Sigmoid colon (tissue), 6 donors: ENCODE measurements at regions not wholly inside any gene's neighbourhood (a gene's known extent, or its start where the extent isn't known, plus 50 kb on each side); places are given as distances from the start of the nearest gene placed in this dataset.

Experiments used
- DNase-seq: peaks from one replicate; pipeline ENCODE4 v3.0.0-alpha.2; 2019
- H3K27ac ChIP-seq, 4 donors: fragments of 200-600 bp; sonication (generic); one replicate each; pipeline ENCODE4 v1.5.1; 2016 to 2019; ENCODE audit warnings: mild to moderate bottlenecking in 1 of 4
- H3K27me3 ChIP-seq, 3 donors: fragments of 200-600 bp; sonication (generic); one replicate each; pipeline ENCODE4 v1.5.1; 2019; ENCODE audit warnings: mild to moderate bottlenecking in 1 of 3
- H3K36me3 ChIP-seq, 4 donors: fragments of 200-600 bp; sonication (generic); one replicate each; pipeline ENCODE4 v1.5.1; 2016 to 2019
- H3K4me1 ChIP-seq, 4 donors: fragments of 200-600 bp; sonication (generic); one replicate each; pipeline ENCODE4 v1.5.1; 2017 to 2019
- H3K4me3 ChIP-seq, 4 donors: fragments of 200-600 bp; sonication (generic); one replicate each; pipeline ENCODE4 v1.5.1; 2017 to 2019; ENCODE audit warnings: mild to moderate bottlenecking in 2 of 4, moderate library complexity in 1 of 4
- H3K9me3 ChIP-seq, 4 donors: fragments of 200-600 bp in 3 of 4; sonication (generic) in 3 of 4; one replicate each; pipeline versions ENCODE4 v1.5.1 to v1.6.1; 2013 to 2019
- EP300 ChIP-seq, 4 donors: sonication (generic); formaldehyde crosslinking; IDR thresholded peaks; one replicate each; pipeline ENCODE4 v1.6.1; 2017; ENCODE audit warnings: antibody characterized with exemption in 4 of 4
- POLR2A ChIP-seq, 2 donors: fragments of 450-650 bp; IDR thresholded peaks; one replicate each; pipeline ENCODE4 v1.6.1; 2016; ENCODE audit warnings: antibody characterized with exemption in 2 of 2, mild to moderate bottlenecking in 2 of 2, moderate library complexity in 2 of 2
- POLR2AphosphoS5 ChIP-seq, 4 donors: sonication (generic); formaldehyde crosslinking; IDR thresholded peaks; one replicate each; pipeline ENCODE4 v1.6.1; 2017; ENCODE audit warnings: antibody characterized with exemption in 4 of 4
- WGBS, 2 donors: extraction: QIAGEN DNeasy Blood & Tissue Kit; methylation state at CpG; one replicate each; pipeline ENCODE4 v1.1.7; 2013; 5-methylcytosine and 5-hydroxymethylcytosine counted together
- intact Hi-C: fragments of 100-400 bp; cut with DNase I; formaldehyde crosslinking; loops from one replicate; pipeline ENCODE4 v1.15.1; 2023
- TF ChIP-seq, protein P1 (sequence below), 4 experiments: fragments of 450-650 bp in 3 of 4; fragments of 200-600 bp in 1 of 4; IDR thresholded peaks; one replicate each; pipeline ENCODE4 v1.5.1; 2016 to 2019; ENCODE audit warnings: antibody characterized with exemption in 4 of 4, mild to moderate bottlenecking in 3 of 4, moderate library complexity in 2 of 4
- donor health status: healthy with polysubstance abuse.
- donor health status: healthy.

DNA sequence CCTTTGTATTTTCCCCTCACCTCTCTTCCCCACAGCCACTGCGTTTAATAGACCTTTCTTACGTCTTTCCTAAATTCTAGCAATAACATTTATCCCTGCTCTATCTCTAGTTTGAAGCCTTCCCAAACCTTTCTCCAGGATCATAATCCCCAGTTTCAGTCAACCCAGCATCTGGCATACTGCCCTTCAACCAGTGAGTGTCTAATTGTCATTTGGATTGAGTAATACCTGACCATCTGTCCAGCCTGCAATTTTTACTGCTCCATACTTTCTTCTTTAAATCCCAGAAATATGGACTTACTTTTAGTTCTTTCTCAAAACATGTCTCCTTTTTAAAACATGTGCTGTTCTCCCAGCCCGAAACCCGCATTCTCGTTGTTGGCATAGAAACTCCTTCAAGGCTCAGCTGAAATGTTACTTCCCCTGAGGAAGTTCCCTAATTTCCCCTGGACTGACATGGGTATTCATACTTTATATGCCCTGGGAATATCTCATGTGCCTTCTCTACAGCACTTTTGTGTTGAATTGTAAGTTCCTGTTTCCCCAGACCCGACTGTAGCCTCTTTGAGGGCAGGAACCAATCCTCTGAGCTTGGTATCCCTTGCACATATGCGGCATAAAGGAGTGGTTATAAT, 65.1 kb upstream of the ETV6 start:
- H3K4me3 ChIP-seq, result no peak overlapping the region
- peaks cover 0 to 21% (median 13%) of the 10 kb centered on the region in 4 donors for H3K4me1 ChIP-seq
- intact Hi-C loops, result loop anchor here (5.0 kb wide), 1 partner anchor 63 kb away; the partner anchor contains the start of gene ETV6
- no peak for DNase-seq
- H3K36me3 ChIP-seq, result no peaks in the 10 kb centered on the region
- H3K27ac ChIP-seq, result no peak overlapping the region
- TF ChIP-seq POLR2AphosphoS5 (IDR thresholded peaks at IDR 0.05), result no peak
- no peak for TF ChIP-seq EP300 (IDR thresholded peaks at IDR 0.05)
- TF ChIP-seq, protein P1, sequence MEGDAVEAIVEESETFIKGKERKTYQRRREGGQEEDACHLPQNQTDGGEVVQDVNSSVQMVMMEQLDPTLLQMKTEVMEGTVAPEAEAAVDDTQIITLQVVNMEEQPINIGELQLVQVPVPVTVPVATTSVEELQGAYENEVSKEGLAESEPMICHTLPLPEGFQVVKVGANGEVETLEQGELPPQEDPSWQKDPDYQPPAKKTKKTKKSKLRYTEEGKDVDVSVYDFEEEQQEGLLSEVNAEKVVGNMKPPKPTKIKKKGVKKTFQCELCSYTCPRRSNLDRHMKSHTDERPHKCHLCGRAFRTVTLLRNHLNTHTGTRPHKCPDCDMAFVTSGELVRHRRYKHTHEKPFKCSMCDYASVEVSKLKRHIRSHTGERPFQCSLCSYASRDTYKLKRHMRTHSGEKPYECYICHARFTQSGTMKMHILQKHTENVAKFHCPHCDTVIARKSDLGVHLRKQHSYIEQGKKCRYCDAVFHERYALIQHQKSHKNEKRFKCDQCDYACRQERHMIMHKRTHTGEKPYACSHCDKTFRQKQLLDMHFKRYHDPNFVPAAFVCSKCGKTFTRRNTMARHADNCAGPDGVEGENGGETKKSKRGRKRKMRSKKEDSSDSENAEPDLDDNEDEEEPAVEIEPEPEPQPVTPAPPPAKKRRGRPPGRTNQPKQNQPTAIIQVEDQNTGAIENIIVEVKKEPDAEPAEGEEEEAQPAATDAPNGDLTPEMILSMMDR (IDR thresholded peaks at IDR 0.05), result no peak
- no peak for TF ChIP-seq POLR2A (IDR thresholded peaks at IDR 0.05)
- 87 to 90% methylated on average over 7 of the region's 7 CpGs for WGBS, 2 donors
- no peaks in the 10 kb centered on the region for H3K9me3 ChIP-seq
- no peaks in the 10 kb centered on the region for H3K27me3 ChIP-seq

DNA sequence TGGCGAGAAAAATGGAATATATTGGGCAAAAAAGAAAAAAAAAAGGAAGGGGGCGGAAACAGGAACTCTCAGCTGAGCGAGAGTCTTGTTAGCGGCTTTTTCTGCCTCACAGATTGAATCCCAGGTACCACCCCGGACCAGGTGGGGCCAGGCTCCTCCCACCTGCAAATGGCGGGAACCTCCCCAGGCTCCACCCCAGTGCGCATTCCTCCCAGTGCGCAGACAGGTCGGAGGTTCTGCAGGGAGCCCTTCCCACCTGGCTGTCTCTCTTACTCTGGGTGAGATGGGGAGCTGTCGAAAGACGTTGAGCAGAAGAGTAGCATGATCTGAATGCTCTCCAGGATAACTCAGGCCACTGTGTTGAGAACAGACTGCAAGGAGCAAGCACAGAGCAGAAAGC, 57.0 kb upstream of the ETV6 start:
- no peak for DNase-seq
- Histone ChIP-seq H3K36me3 (no peaks in the 10 kb centered on the region), H3K4me3 (no peak overlapping the region), H3K4me1 (no peaks in the 10 kb centered on the region), H3K27me3 (no peaks in the 10 kb centered on the region), H3K27ac (no peak overlapping the region), H3K9me3 (no peaks in the 10 kb centered on the region)
- WGBS, 2 donors, result 98% methylated on average over 11 of the region's 11 CpGs
- TF ChIP-seq POLR2AphosphoS5 (IDR thresholded peaks at IDR 0.05) (no peak), POLR2A (IDR thresholded peaks at IDR 0.05) (no peak), EP300 (IDR thresholded peaks at IDR 0.05) (no peak)
- TF ChIP-seq, protein P1 (IDR thresholded peaks at IDR 0.05), result no peak
- intact Hi-C loops, result no loop called here

DNA sequence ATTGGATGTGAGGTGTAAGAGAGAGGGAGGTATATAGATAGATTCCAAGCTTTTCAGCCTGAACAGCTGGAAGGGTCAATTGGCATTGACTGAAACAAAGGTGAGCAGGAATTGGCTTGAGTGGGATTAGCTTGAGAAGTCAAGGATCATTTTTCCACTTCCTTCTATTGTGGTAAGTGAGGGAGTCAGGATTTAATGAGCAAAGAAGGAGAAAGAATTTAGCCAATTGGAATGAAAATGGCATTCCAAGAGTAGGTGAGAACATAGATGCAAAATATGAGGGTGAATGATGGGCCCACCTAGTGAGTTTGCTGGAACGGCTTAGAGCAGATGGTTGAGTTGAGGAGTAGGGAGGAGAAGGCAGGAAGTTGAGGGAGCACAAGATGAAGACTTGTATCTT, 56.5 kb upstream of the ETV6 start:
- H3K4me3 ChIP-seq, result no peak overlapping the region
- intact Hi-C loops, result no loop called here
- H3K27me3 ChIP-seq, result no peaks in the 10 kb centered on the region
- TF ChIP-seq EP300 (IDR thresholded peaks at IDR 0.05), result no peak
- TF ChIP-seq POLR2A (IDR thresholded peaks at IDR 0.05), result no peak
- TF ChIP-seq POLR2AphosphoS5 (IDR thresholded peaks at IDR 0.05), result no peak
- TF ChIP-seq, protein P1 (IDR thresholded peaks at IDR 0.05), result no peak
- DNase-seq, result no peak
- H3K27ac ChIP-seq, result no peak overlapping the region
- 94 to 96% methylated on average over 1 of the region's 1 CpG for WGBS, 2 donors
- no peaks in the 10 kb centered on the region for H3K4me1 ChIP-seq
- no peaks in the 10 kb centered on the region for H3K36me3 ChIP-seq
- H3K9me3 ChIP-seq, result no peaks in the 10 kb centered on the region

DNA sequence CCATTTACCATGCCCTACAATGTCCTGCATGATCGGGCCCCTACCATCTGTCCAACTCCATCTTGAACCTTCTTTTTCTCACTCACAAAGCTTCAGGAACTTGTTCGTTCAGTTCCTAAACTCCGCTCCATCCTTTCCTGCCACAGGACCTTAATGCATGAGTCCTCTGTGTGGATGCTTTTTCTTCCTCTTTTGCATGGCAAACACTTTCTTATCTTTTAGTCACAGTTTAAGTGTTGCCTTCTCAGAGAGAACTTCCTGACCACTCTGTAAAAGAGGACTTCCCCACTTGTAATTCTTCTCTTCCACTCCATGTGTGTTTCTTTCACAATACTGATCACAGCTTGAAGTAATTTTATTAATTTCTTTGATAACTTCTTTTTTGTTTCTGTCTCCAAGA, 54.4 kb upstream of the ETV6 start:
- no peaks in the 10 kb centered on the region for H3K36me3 ChIP-seq
- no peak for TF ChIP-seq EP300 (IDR thresholded peaks at IDR 0.05)
- intact Hi-C loops, result no loop called here
- no peaks in the 10 kb centered on the region for H3K4me1 ChIP-seq
- DNase-seq, result no peak
- no peaks in the 10 kb centered on the region for H3K9me3 ChIP-seq
- no peak overlapping the region for H3K4me3 ChIP-seq
- 58 to 62% methylated on average over 3 of the region's 3 CpGs for WGBS, 2 donors
- no peak overlapping the region for H3K27ac ChIP-seq
- no peaks in the 10 kb centered on the region for H3K27me3 ChIP-seq

DNA sequence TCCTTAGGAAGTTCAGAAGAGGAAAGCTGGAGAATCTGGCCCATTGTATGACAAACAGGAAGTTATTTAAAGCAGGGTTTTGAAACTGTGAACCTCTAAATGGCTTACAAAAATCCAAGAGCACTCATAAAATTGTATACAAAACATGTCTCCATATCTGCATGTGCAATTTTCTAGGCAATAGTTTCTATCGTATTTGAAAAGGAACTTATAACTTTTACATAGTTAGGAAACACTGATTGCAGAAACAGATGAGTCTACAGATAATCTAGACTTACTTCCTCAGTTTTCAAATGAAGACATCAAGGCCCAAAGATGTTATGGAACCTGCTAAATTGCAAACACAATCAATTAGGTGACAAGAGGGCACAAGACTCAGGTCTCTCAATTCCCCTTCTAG, 53.3 kb upstream of the ETV6 start:
- Histone ChIP-seq H3K36me3 (no peaks in the 10 kb centered on the region), H3K9me3 (no peaks in the 10 kb centered on the region), H3K4me1 (peaks cover 0 to 4% (median 2%) of the 10 kb centered on the region in 4 donors), H3K27ac (no peak overlapping the region), H3K27me3 (no peaks in the 10 kb centered on the region), H3K4me3 (no peak overlapping the region)
- TF ChIP-seq, protein P1 (IDR thresholded peaks at IDR 0.05), result no peak
- no peak for TF ChIP-seq POLR2A (IDR thresholded peaks at IDR 0.05)
- no peak for TF ChIP-seq POLR2AphosphoS5 (IDR thresholded peaks at IDR 0.05)
- TF ChIP-seq EP300 (IDR thresholded peaks at IDR 0.05), result no peak
- no peak for DNase-seq
- WGBS, 2 donors, result 53 to 84% methylated on average over 1 of the region's 1 CpG
- intact Hi-C loops, result no loop called here
